ENCODE measurements at regions not wholly inside any gene's neighbourhood (a gene's known extent, or its start where the extent isn't known, plus 50 kb on each side); places are given as distances from the start of the nearest gene placed in this dataset.

GRCh38 chr9:21682381-21682780 lies 120.1 kb upstream of the MTAP start:
- DNase-seq (ENCODE audit: low read depth), result no peak
- H3K4me3 ChIP-seq (ENCODE audit: low read depth, low read length), result no peak overlapping the region
- no peak for TF ChIP-seq CTCF (IDR thresholded peaks at IDR 0.05; ENCODE audit: insufficient read depth, low read length)

- TF ChIP-seq CTCF (IDR thresholded peaks at IDR 0.05; ENCODE audit: insufficient read depth, low read length), result no peak
- H3K4me3 ChIP-seq (ENCODE audit: low read depth, low read length), result no peak overlapping the region
- DNase-seq (ENCODE audit: low read depth), result peak; percentile 67
Observed at GRCh38 chr9:21682981-21683380, 119.5 kb upstream of the MTAP start.

- H3K4me3 ChIP-seq (ENCODE audit: low read depth, low read length), result no peak overlapping the region
- DNase-seq (ENCODE audit: low read depth), result no peak
- no peak for TF ChIP-seq CTCF (IDR thresholded peaks at IDR 0.05; ENCODE audit: insufficient read depth, low read length)
Observed at GRCh38 chr9:21683484-21684175, 118.8 kb upstream of the MTAP start.

- no peak for TF ChIP-seq CTCF (IDR thresholded peaks at IDR 0.05; ENCODE audit: insufficient read depth, low read length)
- DNase-seq (ENCODE audit: low read depth), result no peak
- H3K4me3 ChIP-seq (ENCODE audit: low read depth, low read length), result no peak overlapping the region
Observed at GRCh38 chr9:21684231-21684630, 118.2 kb upstream of the MTAP start.

- DNase-seq (ENCODE audit: low read depth), result peak; percentile 82
- TF ChIP-seq CTCF (IDR thresholded peaks at IDR 0.05; ENCODE audit: insufficient read depth, low read length), result no peak
- H3K4me3 ChIP-seq (ENCODE audit: low read depth, low read length), result no peak overlapping the region
Observed at GRCh38 chr9:21684831-21685362, 117.5 kb upstream of the MTAP start.

- no peak overlapping the region for H3K4me3 ChIP-seq (ENCODE audit: low read depth, low read length)
- no peak for DNase-seq (ENCODE audit: low read depth)
- TF ChIP-seq CTCF (IDR thresholded peaks at IDR 0.05; ENCODE audit: insufficient read depth, low read length), result no peak
Observed at GRCh38 chr9:21685502-21685901, 116.9 kb upstream of the MTAP start.

GRCh38 chr9:21686738-21687137 lies 115.7 kb upstream of the MTAP start:
- no peak for TF ChIP-seq CTCF (IDR thresholded peaks at IDR 0.05; ENCODE audit: insufficient read depth, low read length)
- no peak for DNase-seq (ENCODE audit: low read depth)

More at GRCh38 chr9:21686738-21687137, 115.7 kb upstream of the MTAP start:
- H3K4me3 ChIP-seq (ENCODE audit: low read depth, low read length), result no peak overlapping the region
